Neural progenitor cell (in vitro differentiated cells): ENCODE measurements at regions not wholly inside any gene's neighbourhood (a gene's known extent, or its start where the extent isn't known, plus 50 kb on each side); places are given as distances from the start of the nearest gene placed in this dataset.

Experiments used
- CTCF ChIP-seq: fragments of 200-600 bp; sonication (generic); IDR thresholded peaks from 2 replicates; pipeline ENCODE4 v1.5.1; 2017; ENCODE audit warnings: antibody characterized with exemption, mild to moderate bottlenecking
- EZH2 ChIP-seq: fragments of 200-600 bp; sonication (generic); IDR thresholded peaks from 2 replicates; pipeline ENCODE4 v1.6.1; 2017; ENCODE audit warnings: antibody characterized with exemption, mild to moderate bottlenecking, moderate library complexity
- EZH2phosphoT487 ChIP-seq: fragments of 200-600 bp; sonication (generic); IDR thresholded peaks from 2 replicates; pipeline ENCODE4 v1.6.1; 2017; ENCODE audit warnings: antibody characterized with exemption

- TF ChIP-seq CTCF, result no peak
- TF ChIP-seq EZH2phosphoT487, result no peak
- no peak for TF ChIP-seq EZH2
These were observed 83.3 kb upstream of the DUSP22 start for GRCh38 chr6:208938-209337.
